H1 (cell line): ENCODE measurements at regions not wholly inside any gene's neighbourhood (a gene's known extent, or its start where the extent isn't known, plus 50 kb on each side); places are given as distances from the start of the nearest gene placed in this dataset.

ENCODE experiments used
- CTCF ChIA-PET: fragments of 300-600 bp; sonication (Branson Sonifier 250); formaldehyde crosslinking; loops from one replicate; lab custom pipeline; 2021; ENCODE audit not compliant: partially characterized antibody; lab: Charles Lee
- POLR2A ChIA-PET: fragments of 300-600 bp; sonication (Branson Sonifier 250); formaldehyde crosslinking; loops from one replicate; lab custom pipeline; 2021; ENCODE audit warnings: inconsistent platforms; ENCODE audit not compliant: partially characterized antibody; lab: Charles Lee
- DNase-seq, 2 experiments: peaks; one replicate each; pipeline versions ENCODE4 v3.0.0 to v3.0.0-alpha.2; 2010 to 2022; ENCODE audit warnings: low spot score in 2 of 2, low read depth in 1 of 2, mixed read lengths in 1 of 2
- FAIRE-seq: peaks from 2 replicates; lab custom pipeline; 2011; peaks lifted over from hg19 to GRCh38; lab: Jason Lieb, UNC
- H2AFZ ChIP-seq: 2 replicates; pipeline ENCODE4 v1.8.1; 2012; ENCODE audit warnings: low read length, inconsistent platforms
- H2AK5ac ChIP-seq: 2 replicates; pipeline ENCODE4 v1.6.1; 2013; ENCODE audit warnings: low read depth, low read length
- H2BK120ac ChIP-seq: replicated peaks from 2 replicates; pipeline ENCODE3; 2013; ENCODE audit warnings: low read depth, low read length, inconsistent platforms
- H2BK12ac ChIP-seq: 2 replicates; pipeline ENCODE4 v1.6.1; 2013; ENCODE audit warnings: low read depth, low read length
- H2BK15ac ChIP-seq: 2 replicates; pipeline ENCODE4 v1.6.1; 2013; ENCODE audit warnings: low read length
- H2BK20ac ChIP-seq: 2 replicates; pipeline ENCODE4 v1.6.1; 2013; ENCODE audit warnings: low read length
- H2BK5ac ChIP-seq: 2 replicates; pipeline ENCODE4 v1.6.1; 2013; ENCODE audit warnings: low read depth, low read length
- H3K14ac ChIP-seq: 2 replicates; pipeline ENCODE4 v1.6.1; 2013; ENCODE audit warnings: inconsistent platforms; ENCODE audit not compliant: insufficient read length
- H3K18ac ChIP-seq: 2 replicates; pipeline ENCODE4 v1.6.1; 2013; ENCODE audit warnings: low read length; ENCODE audit errors: extremely low read depth
- H3K23ac ChIP-seq: 2 replicates; pipeline ENCODE4 v1.6.1; 2013; ENCODE audit warnings: inconsistent platforms; ENCODE audit not compliant: insufficient read length
- H3K23me2 ChIP-seq: 2 replicates; pipeline ENCODE4 v1.6.1; 2013; ENCODE audit warnings: low read depth, low read length
- H3K27ac ChIP-seq: 2 replicates; pipeline ENCODE4 v1.6.1; 2011; ENCODE audit warnings: low read depth, low read length, inconsistent platforms
- H3K27me3 ChIP-seq, 4 experiments: replicated peaks in 1 of 4; 1 replicate in 1 of 4; 2 replicates in 3 of 4; pipeline versions ENCODE4 v1.6.1 to v1.8.1; 2011 to 2013; ENCODE audit warnings: low read length in 3 of 4, mild to moderate bottlenecking in 3 of 4, inconsistent platforms in 2 of 4, mixed read lengths in 2 of 4, moderate library complexity in 1 of 4; ENCODE audit not compliant: control insufficient read depth in 3 of 4, insufficient read depth in 3 of 4; ENCODE audit errors: extremely low read depth in 1 of 4
- H3K36me3 ChIP-seq, 4 experiments: 2 replicates each; pipeline versions ENCODE4 v1.6.1 to v1.8.1; 2011 to 2013; ENCODE audit warnings: mild to moderate bottlenecking in 4 of 4, low read length in 3 of 4, moderate library complexity in 2 of 4, control low read depth in 1 of 4, inconsistent platforms in 1 of 4; ENCODE audit not compliant: insufficient read depth in 4 of 4, control insufficient read depth in 2 of 4
- H3K4ac ChIP-seq: replicated peaks from 2 replicates; pipeline ENCODE3; 2013; ENCODE audit warnings: low read length, low read depth, mixed read lengths, inconsistent platforms; ENCODE audit not compliant: insufficient read length
- H3K4me1 ChIP-seq, 4 experiments: replicated peaks in 1 of 4; 1 replicate in 1 of 4; 2 replicates in 3 of 4; pipeline versions ENCODE4 v1.6.1 to v1.8.1; 2011 to 2013; ENCODE audit warnings: low read length in 3 of 4, inconsistent platforms in 2 of 4, mixed read lengths in 1 of 4; ENCODE audit not compliant: insufficient read depth in 4 of 4, control insufficient read depth in 3 of 4
- H3K4me2 ChIP-seq, 2 experiments: 2 replicates each; pipeline versions ENCODE4 v1.6.1 to v1.8.1; 2011 to 2013; ENCODE audit warnings: low read depth in 2 of 2, low read length in 2 of 2, control low read depth in 1 of 2, inconsistent platforms in 1 of 2, mild to moderate bottlenecking in 1 of 2; ENCODE audit not compliant: insufficient read depth in 1 of 2
- H3K4me3 ChIP-seq, 4 experiments: fragments of 200-600, 300-600 bp in 1 of 4; sonication (generic), shearing (Covaris generic), sonication (Bioruptor Twin) in 1 of 4; 2 replicates each; pipeline versions ENCODE4 v1.5.1 to v1.8.1; 2011 to 2016; ENCODE audit warnings: low read length in 4 of 4, low read depth in 3 of 4, control low read depth in 2 of 4, inconsistent platforms in 2 of 4, mild to moderate bottlenecking in 2 of 4, mixed read lengths in 1 of 4, moderate library complexity in 1 of 4; ENCODE audit not compliant: insufficient read depth in 2 of 4; ENCODE audit errors: extremely low read depth in 1 of 4
- H3K56ac ChIP-seq: replicated peaks from 2 replicates; pipeline ENCODE3; 2013; ENCODE audit warnings: low read depth, mild to moderate bottlenecking, mixed read lengths, low read length, inconsistent platforms; ENCODE audit not compliant: insufficient read length
- H3K79me1 ChIP-seq: 2 replicates; pipeline ENCODE4 v1.6.1; 2013; ENCODE audit warnings: low read depth, low read length, control low read depth
- H3K79me2 ChIP-seq, 2 experiments: 2 replicates each; pipeline versions ENCODE4 v1.6.1 to v1.8.1; 2012 to 2013; ENCODE audit warnings: low read length in 2 of 2, mild to moderate bottlenecking in 2 of 2, inconsistent platforms in 1 of 2; ENCODE audit not compliant: insufficient read depth in 2 of 2, control insufficient read depth in 1 of 2
- H3K9ac ChIP-seq, 4 experiments: replicated peaks in 1 of 4; 1 replicate in 1 of 4; 2 replicates in 3 of 4; pipeline versions ENCODE4 v1.6.1 to v1.8.1; 2011 to 2013; ENCODE audit warnings: low read depth in 3 of 4, low read length in 3 of 4, control low read depth in 2 of 4, mild to moderate bottlenecking in 2 of 4, moderate library complexity in 2 of 4, inconsistent platforms in 1 of 4; ENCODE audit errors: extremely low read depth in 1 of 4
- H3K9me3 ChIP-seq, 2 experiments: 2 replicates each; pipeline versions ENCODE4 v1.6.1 to v1.8.1; 2012 to 2013; ENCODE audit warnings: mild to moderate bottlenecking in 2 of 2, moderate library complexity in 2 of 2, control low read depth in 1 of 2, inconsistent platforms in 1 of 2, low read depth in 1 of 2, low read length in 1 of 2, mixed read lengths in 1 of 2; ENCODE audit not compliant: insufficient read depth in 2 of 2
- H4K20me1 ChIP-seq, 2 experiments: replicated peaks in 1 of 2; 2 replicates each; pipeline versions ENCODE3 to v1.8.1; 2011 to 2013; ENCODE audit warnings: inconsistent platforms in 2 of 2, low read length in 2 of 2, mild to moderate bottlenecking in 1 of 2; ENCODE audit not compliant: insufficient read depth in 2 of 2, control insufficient read depth in 1 of 2
- H4K5ac ChIP-seq: 2 replicates; pipeline ENCODE4 v1.6.1; 2013; ENCODE audit warnings: low read length, low read depth, mixed read lengths, inconsistent platforms; ENCODE audit not compliant: insufficient read length
- H4K8ac ChIP-seq: 2 replicates; pipeline ENCODE4 v1.8.0; 2013; ENCODE audit warnings: mild to moderate bottlenecking, moderate library complexity, low read length, inconsistent platforms; ENCODE audit not compliant: insufficient read depth; ENCODE audit errors: extremely low read depth
- H4K91ac ChIP-seq: replicated peaks from 2 replicates; pipeline ENCODE3; 2013; ENCODE audit warnings: low read length, mixed read lengths, inconsistent platforms; ENCODE audit not compliant: insufficient read length
- GTF2F1 ChIP-seq: IDR thresholded peaks from 2 replicates; pipeline ENCODE4 v1.6.1; 2012; ENCODE audit warnings: low read depth, low read length, improper control_type of control experiment, borderline replicate concordance
- JUN ChIP-seq: IDR thresholded peaks from 2 replicates; pipeline ENCODE4 v1.6.1; 2011; ENCODE audit warnings: low read depth, mild to moderate bottlenecking, improper control_type of control experiment, low read length
- NANOG ChIP-seq: IDR thresholded peaks from 2 replicates; pipeline ENCODE4 v1.6.1; 2011; ENCODE audit warnings: low read length, low read depth, mild to moderate bottlenecking, inconsistent platforms; ENCODE audit not compliant: insufficient read depth, poor library complexity, severe bottlenecking
- POU5F1 ChIP-seq: IDR thresholded peaks from 2 replicates; pipeline ENCODE4 v1.6.1; 2011; ENCODE audit warnings: low read depth, mild to moderate bottlenecking, low read length, moderate library complexity
- SIN3A ChIP-seq, 2 experiments: IDR thresholded peaks in 1 of 2; conservative IDR thresholded peaks in 1 of 2; 2 replicates each; pipeline ENCODE4 v1.6.1; 2011 to 2012; ENCODE audit warnings: low read length in 2 of 2, improper control_type of control experiment in 1 of 2, low read depth in 1 of 2, mild to moderate bottlenecking in 1 of 2
- SIX5 ChIP-seq: IDR thresholded peaks from 2 replicates; pipeline ENCODE4 v1.6.1; 2011; ENCODE audit warnings: mild to moderate bottlenecking, low read depth, low read length
- SP1 ChIP-seq: IDR thresholded peaks from 2 replicates; pipeline ENCODE4 v1.6.1; 2011; ENCODE audit warnings: low read depth, low read length
- SP2 ChIP-seq: IDR thresholded peaks from 2 replicates; pipeline ENCODE4 v1.6.1; 2012; ENCODE audit warnings: mild to moderate bottlenecking, low read length, inconsistent platforms
- WGBS, 2 experiments: shearing (Covaris generic) in 1 of 2; methylation state at CpG; one replicate each; pipeline versions ENCODE4 v1.1.6 to v1.1.7; 2013 to 2015; ENCODE audit warnings: low lambda C conversion rate in 2 of 2, mixed read lengths in 2 of 2, inconsistent platforms in 1 of 2, low coverage in 1 of 2, missing lambda C conversion rate in 1 of 2; ENCODE audit not compliant: insufficient replicate concordance in 2 of 2, insufficient coverage in 1 of 2, insufficient read length in 1 of 2; ENCODE audit errors: extremely low coverage in 1 of 2, missing lambda C conversion rate in 1 of 2; 5-methylcytosine and 5-hydroxymethylcytosine counted together
- TF ChIP-seq, protein P1 (sequence below): IDR thresholded peaks from 2 replicates; pipeline ENCODE4 v1.6.1; 2012; ENCODE audit warnings: inconsistent platforms
- TF ChIP-seq, protein P2 (sequence below): IDR thresholded peaks from 2 replicates; pipeline ENCODE4 v1.6.1; 2012; ENCODE audit warnings: inconsistent platforms
- TF ChIP-seq, protein P3 (sequence below), 3 experiments: IDR thresholded peaks; 1 replicate in 2 of 3; 2 replicates in 1 of 3; pipeline versions ENCODE4 v1.5.1 to v1.6.1; 2011; ENCODE audit warnings: low read length in 3 of 3, mild to moderate bottlenecking in 3 of 3, inconsistent platforms in 2 of 3, low read depth in 1 of 3, moderate library complexity in 1 of 3; ENCODE audit not compliant: insufficient read depth in 1 of 3; ENCODE audit errors: control extremely low read depth in 1 of 3

DNA sequence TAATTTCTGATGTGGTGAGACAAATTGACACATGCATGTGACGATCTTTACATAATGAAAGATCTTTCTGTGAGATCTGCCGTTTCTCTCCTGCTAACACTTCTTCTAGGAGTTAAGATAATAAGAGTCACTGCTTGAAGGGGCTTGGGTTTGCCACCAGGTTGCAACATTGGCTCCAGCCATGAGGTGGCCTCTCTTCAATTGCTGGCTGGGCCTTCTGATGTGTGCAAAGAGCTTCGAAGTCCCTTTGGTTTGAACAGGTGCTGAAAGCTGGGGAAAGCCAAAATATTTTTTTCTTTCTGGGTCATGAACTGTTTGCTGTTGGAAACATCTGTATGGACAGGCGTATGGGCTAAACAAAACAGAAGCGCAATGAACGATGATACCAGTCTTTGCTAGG is 204.1 kb upstream of the SALL1 start:
- Histone ChIP-seq H4K8ac (no peak overlapping the region), H2AFZ (no peak overlapping the region), H4K5ac (no peak overlapping the region), H2BK15ac (no peak overlapping the region), H4K20me1 (no peaks in the 10 kb centered on the region), H2AK5ac (no peak overlapping the region), H3K79me1 (no peaks in the 10 kb centered on the region), H2BK12ac (no peak overlapping the region), H3K4ac (no peak overlapping the region), H3K18ac (no peak overlapping the region), H3K56ac (no peak overlapping the region), H3K79me2 (no peaks in the 10 kb centered on the region), H3K4me1 (peaks cover 3 to 13% (median 7%) of the 10 kb centered on the region in 4 experiments), H3K23me2 (peaks cover 4% of the 10 kb centered on the region; the same call in 1 of the 2 replicates), H3K9ac (no peak overlapping the region), H3K9me3 (no peaks in the 10 kb centered on the region), H2BK5ac (no peak overlapping the region), H3K27me3 (no peaks in the 10 kb centered on the region; a peak in 1 of 7 replicates), H4K91ac (peak overlapping the region; percentile 26), H3K4me2 (no peak overlapping the region), H3K27ac (no peak overlapping the region), H3K4me3 (no peak overlapping the region), H2BK120ac (no peak overlapping the region), H3K36me3 (no peaks in the 10 kb centered on the region), H2BK20ac (no peak overlapping the region), H3K23ac (no peak overlapping the region), H3K14ac (no peak overlapping the region)
- ChIA-PET POLR2A (no interaction called here), CTCF (interaction anchor here (0.7 to 1.9 kb wide), 9 partner anchors 18 to 1228 kb away, joined by 3 to 6 read pairs (median 4); no protein-coding TSS in a partner anchor)
- WGBS, 2 experiments: 88% methylated on average over 6 of the region's 6 CpGs; no CpG with 5 or more reads in 1 of the 2 experiments
- no peak for DNase-seq
- no peak for FAIRE-seq
- TF ChIP-seq, protein P1, sequence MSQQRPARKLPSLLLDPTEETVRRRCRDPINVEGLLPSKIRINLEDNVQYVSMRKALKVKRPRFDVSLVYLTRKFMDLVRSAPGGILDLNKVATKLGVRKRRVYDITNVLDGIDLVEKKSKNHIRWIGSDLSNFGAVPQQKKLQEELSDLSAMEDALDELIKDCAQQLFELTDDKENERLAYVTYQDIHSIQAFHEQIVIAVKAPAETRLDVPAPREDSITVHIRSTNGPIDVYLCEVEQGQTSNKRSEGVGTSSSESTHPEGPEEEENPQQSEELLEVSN: peak; percentile 55; the same call in 1 of the 2 replicates
- TF ChIP-seq SIN3A (conservative IDR thresholded peaks at IDR 0.05 in 1 of 2, IDR thresholded peaks at IDR 0.05 in 1 of 2; ENCODE audit: low read depth in 1 of 2, low read length in 2 of 2): no peak
- TF ChIP-seq SP1: no peak
- no peak for TF ChIP-seq SP2
- TF ChIP-seq NANOG: no peak
- no peak for TF ChIP-seq POU5F1
- TF ChIP-seq, protein P2, sequence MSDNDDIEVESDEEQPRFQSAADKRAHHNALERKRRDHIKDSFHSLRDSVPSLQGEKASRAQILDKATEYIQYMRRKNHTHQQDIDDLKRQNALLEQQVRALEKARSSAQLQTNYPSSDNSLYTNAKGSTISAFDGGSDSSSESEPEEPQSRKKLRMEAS: peak; percentile 58; the same call in 1 of the 2 replicates
- TF ChIP-seq GTF2F1: no peak
- no peak for TF ChIP-seq SIX5
- no peak for TF ChIP-seq JUN
- TF ChIP-seq, protein P3, sequence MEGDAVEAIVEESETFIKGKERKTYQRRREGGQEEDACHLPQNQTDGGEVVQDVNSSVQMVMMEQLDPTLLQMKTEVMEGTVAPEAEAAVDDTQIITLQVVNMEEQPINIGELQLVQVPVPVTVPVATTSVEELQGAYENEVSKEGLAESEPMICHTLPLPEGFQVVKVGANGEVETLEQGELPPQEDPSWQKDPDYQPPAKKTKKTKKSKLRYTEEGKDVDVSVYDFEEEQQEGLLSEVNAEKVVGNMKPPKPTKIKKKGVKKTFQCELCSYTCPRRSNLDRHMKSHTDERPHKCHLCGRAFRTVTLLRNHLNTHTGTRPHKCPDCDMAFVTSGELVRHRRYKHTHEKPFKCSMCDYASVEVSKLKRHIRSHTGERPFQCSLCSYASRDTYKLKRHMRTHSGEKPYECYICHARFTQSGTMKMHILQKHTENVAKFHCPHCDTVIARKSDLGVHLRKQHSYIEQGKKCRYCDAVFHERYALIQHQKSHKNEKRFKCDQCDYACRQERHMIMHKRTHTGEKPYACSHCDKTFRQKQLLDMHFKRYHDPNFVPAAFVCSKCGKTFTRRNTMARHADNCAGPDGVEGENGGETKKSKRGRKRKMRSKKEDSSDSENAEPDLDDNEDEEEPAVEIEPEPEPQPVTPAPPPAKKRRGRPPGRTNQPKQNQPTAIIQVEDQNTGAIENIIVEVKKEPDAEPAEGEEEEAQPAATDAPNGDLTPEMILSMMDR (IDR thresholded peaks at IDR 0.05; ENCODE audit: control extremely low read depth in 1 of 3, insufficient read depth in 1 of 3, low read depth in 1 of 3, low read length in 3 of 3): peak; percentile 19 to 31 (median 29); a peak in 3 of 4 replicates
